Nephron progenitor cell (in vitro differentiated cells): ENCODE measurements at regions not wholly inside any gene's neighbourhood (a gene's known extent, or its start where the extent isn't known, plus 50 kb on each side); places are given as distances from the start of the nearest gene placed in this dataset.
"Not testable (repeated sequence)": the region's sequence is repeated elsewhere in the genome, so short reads cannot be mapped to it uniquely, and the experiment has no call there.

ENCODE experiments used
- DNase-seq: peaks from one replicate; pipeline ENCODE4 v3.0.0; 2021
- H3K27ac Mint-ChIP-seq: 2 replicates; pipeline ENCODE4 v1.8.0; 2021; ENCODE audit warnings: mild to moderate bottlenecking, moderate library complexity, mixed read lengths
- H3K27me3 Mint-ChIP-seq: 2 replicates; pipeline ENCODE4 v1.8.0; 2021; ENCODE audit warnings: mild to moderate bottlenecking, low read depth, mixed read lengths; ENCODE audit not compliant: poor library complexity
- H3K36me3 Mint-ChIP-seq: 2 replicates; pipeline ENCODE4 v1.8.0; 2021; ENCODE audit warnings: low read depth, mixed read lengths
- H3K4me1 Mint-ChIP-seq: 2 replicates; pipeline ENCODE4 v1.8.0; 2021; ENCODE audit warnings: mixed read lengths
- H3K4me3 Mint-ChIP-seq: 2 replicates; pipeline ENCODE4 v1.8.0; 2021; ENCODE audit warnings: mild to moderate bottlenecking, moderate library complexity, mixed read lengths
- H3K9me3 Mint-ChIP-seq: 2 replicates; pipeline ENCODE4 v1.8.0; 2021; ENCODE audit warnings: mild to moderate bottlenecking, moderate library complexity, mixed read lengths
- TF ChIP-seq, protein P1 (sequence below): fragments of 200-600 bp; sonication (generic); IDR thresholded peaks from 2 replicates; pipeline ENCODE4 v1.5.0; 2021; ENCODE audit warnings: antibody characterized with exemption

- Mint-ChIP-seq H3K36me3 (no peaks in the 10 kb centered on the region), H3K27me3 (peaks cover 3% of the 10 kb centered on the region), H3K27ac (no peak overlapping the region), H3K4me3 (no peak overlapping the region), H3K4me1 (peaks cover 5% of the 10 kb centered on the region), H3K9me3 (peaks cover 10% of the 10 kb centered on the region)
- no peak for DNase-seq
- TF ChIP-seq, protein P1, sequence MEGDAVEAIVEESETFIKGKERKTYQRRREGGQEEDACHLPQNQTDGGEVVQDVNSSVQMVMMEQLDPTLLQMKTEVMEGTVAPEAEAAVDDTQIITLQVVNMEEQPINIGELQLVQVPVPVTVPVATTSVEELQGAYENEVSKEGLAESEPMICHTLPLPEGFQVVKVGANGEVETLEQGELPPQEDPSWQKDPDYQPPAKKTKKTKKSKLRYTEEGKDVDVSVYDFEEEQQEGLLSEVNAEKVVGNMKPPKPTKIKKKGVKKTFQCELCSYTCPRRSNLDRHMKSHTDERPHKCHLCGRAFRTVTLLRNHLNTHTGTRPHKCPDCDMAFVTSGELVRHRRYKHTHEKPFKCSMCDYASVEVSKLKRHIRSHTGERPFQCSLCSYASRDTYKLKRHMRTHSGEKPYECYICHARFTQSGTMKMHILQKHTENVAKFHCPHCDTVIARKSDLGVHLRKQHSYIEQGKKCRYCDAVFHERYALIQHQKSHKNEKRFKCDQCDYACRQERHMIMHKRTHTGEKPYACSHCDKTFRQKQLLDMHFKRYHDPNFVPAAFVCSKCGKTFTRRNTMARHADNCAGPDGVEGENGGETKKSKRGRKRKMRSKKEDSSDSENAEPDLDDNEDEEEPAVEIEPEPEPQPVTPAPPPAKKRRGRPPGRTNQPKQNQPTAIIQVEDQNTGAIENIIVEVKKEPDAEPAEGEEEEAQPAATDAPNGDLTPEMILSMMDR = no peak
Measured at GRCh38 chr18:35856178-35856577, 116.3 kb upstream of the RMP24 start.

GRCh38 chr18:35856721-35857120 lies 115.8 kb upstream of the RMP24 start:
- not testable (repeated sequence) for H3K27ac Mint-ChIP-seq, H3K36me3 Mint-ChIP-seq

GRCh38 chr18:35857581-35857980 lies 114.9 kb upstream of the RMP24 start:
- H3K4me1 Mint-ChIP-seq = peaks cover 16% of the 10 kb centered on the region
- H3K36me3 Mint-ChIP-seq, H3K27ac Mint-ChIP-seq, H3K4me3 Mint-ChIP-seq, H3K27me3 Mint-ChIP-seq, DNase-seq: not testable (repeated sequence)
- peaks cover 10% of the 10 kb centered on the region for H3K9me3 Mint-ChIP-seq

More at GRCh38 chr18:35856721-35857120, 115.8 kb upstream of the RMP24 start:
- not testable (repeated sequence) for H3K4me3 Mint-ChIP-seq, DNase-seq, H3K4me1 Mint-ChIP-seq, H3K27me3 Mint-ChIP-seq
- peaks cover 10% of the 10 kb centered on the region for H3K9me3 Mint-ChIP-seq

- no peak for DNase-seq
- Mint-ChIP-seq H3K9me3 (peaks cover 2% of the 10 kb centered on the region), H3K4me1 (peaks cover 18% of the 10 kb centered on the region), H3K27ac (no peak overlapping the region), H3K36me3 (no peaks in the 10 kb centered on the region), H3K4me3 (no peak overlapping the region), H3K27me3 (no peaks in the 10 kb centered on the region)
- TF ChIP-seq, protein P1 = no peak
Measured at GRCh38 chr18:35861367-35862118, 110.9 kb upstream of the RMP24 start.

DNA sequence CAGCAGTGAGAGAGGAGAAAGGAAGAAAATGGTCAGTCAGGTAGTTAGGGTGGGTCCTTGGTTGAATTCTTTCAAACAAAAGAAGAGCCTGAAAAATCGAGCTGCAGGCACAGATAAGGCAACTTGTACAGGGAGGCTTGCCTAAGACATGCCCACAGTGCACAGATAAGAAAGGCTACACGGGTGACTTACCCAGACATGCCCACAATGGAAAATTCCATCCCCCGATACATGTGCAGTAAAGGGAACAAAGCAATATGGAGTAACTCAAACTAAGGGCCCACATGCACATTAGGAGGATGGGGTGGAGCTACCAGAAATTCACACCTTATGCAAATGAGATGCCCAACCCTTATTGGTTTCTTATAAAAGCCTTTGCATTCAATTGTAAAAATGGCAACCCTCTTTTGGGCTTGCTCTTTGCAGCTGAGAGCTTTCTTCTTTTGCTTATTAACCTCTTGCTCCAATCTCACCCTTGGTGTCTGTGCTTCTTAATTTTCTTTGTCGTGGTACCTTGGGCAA lies 110.3 kb upstream of the RMP24 start:
- no peaks in the 10 kb centered on the region for H3K27me3 Mint-ChIP-seq
- DNase-seq = no peak

GRCh38 chr18:35864916-35865315 lies 107.6 kb upstream of the RMP24 start:
- Mint-ChIP-seq H3K9me3 (no peaks in the 10 kb centered on the region), H3K27ac (no peak overlapping the region), H3K4me1 (peaks cover 18% of the 10 kb centered on the region), H3K27me3 (no peaks in the 10 kb centered on the region), H3K36me3 (no peaks in the 10 kb centered on the region), H3K4me3 (no peak overlapping the region)
- TF ChIP-seq, protein P1 = no peak
- DNase-seq = no peak

More for the DNA sequence above, 110.3 kb upstream of the RMP24 start:
- no peak overlapping the region for H3K27ac Mint-ChIP-seq
- H3K4me1 Mint-ChIP-seq = peaks cover 18% of the 10 kb centered on the region
- H3K9me3 Mint-ChIP-seq = no peaks in the 10 kb centered on the region
- TF ChIP-seq, protein P1 = no peak
- no peak overlapping the region for H3K4me3 Mint-ChIP-seq
- H3K36me3 Mint-ChIP-seq = no peaks in the 10 kb centered on the region

DNA sequence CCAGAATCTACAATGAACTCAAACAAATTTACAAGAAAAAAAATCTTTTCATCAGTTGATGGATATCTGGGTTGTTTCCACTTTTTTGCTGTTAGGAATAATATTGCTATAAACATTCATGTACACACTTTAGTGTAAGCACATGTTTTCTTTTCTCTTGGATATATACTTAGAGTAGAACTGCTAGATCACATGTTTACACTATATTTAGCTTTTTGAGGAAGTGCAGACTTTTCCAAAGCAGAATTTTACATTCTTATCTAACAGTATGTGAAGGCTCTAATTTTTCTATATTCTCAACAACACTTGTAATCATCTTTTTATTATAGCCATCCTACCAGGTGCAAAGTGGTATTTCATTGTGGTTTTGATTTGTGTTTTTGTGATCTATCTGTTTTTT lies 103.6 kb upstream of the RMP24 start:
- no peaks in the 10 kb centered on the region for H3K9me3 Mint-ChIP-seq
- DNase-seq = no peak
- no peak overlapping the region for H3K4me3 Mint-ChIP-seq
- H3K27ac Mint-ChIP-seq = no peak overlapping the region
- no peaks in the 10 kb centered on the region for H3K4me1 Mint-ChIP-seq
- no peaks in the 10 kb centered on the region for H3K36me3 Mint-ChIP-seq
- peaks cover 5% of the 10 kb centered on the region for H3K27me3 Mint-ChIP-seq
- TF ChIP-seq, protein P1 = no peak
